GM10248 (cell line): ENCODE measurements at regions not wholly inside any gene's neighbourhood (a gene's known extent, or its start where the extent isn't known, plus 50 kb on each side); places are given as distances from the start of the nearest gene placed in this dataset.

Experiments used
- CTCF ChIA-PET: fragments of 300-600 bp; sonication (Branson Sonifier 250); formaldehyde crosslinking; extraction: SDS; loops from one replicate; lab custom pipeline; 2021; ENCODE audit warnings: antibody characterized with exemption; lab: Yijun Ruan, JAX
- POLR2A ChIA-PET: fragments of 350-650 bp; sonication (Branson Sonifier 250); formaldehyde crosslinking; extraction: SDS; loops from one replicate; lab custom pipeline; 2020; ENCODE audit warnings: antibody characterized with exemption; lab: Yijun Ruan, JAX
- DNase-seq: peaks from one replicate; pipeline ENCODE4 v3.0.0; 2012; ENCODE audit errors: extremely low spot score
- TF ChIP-seq, protein P1 (sequence below): IDR thresholded peaks from 2 replicates; pipeline ENCODE4 v1.5.1; 2012; ENCODE audit warnings: mild to moderate bottlenecking, low read depth; ENCODE audit errors: extremely low read depth, missing control alignments, control extremely low read depth

- CTCF ChIA-PET, result interaction anchor here (1.2 kb wide), 1 partner anchor 8 kb away, joined by 4 read pairs; no protein-coding TSS in a partner anchor
Measured at GRCh38 chr12:115758183-115758582, 519.3 kb downstream of the MED13L start.

DNA sequence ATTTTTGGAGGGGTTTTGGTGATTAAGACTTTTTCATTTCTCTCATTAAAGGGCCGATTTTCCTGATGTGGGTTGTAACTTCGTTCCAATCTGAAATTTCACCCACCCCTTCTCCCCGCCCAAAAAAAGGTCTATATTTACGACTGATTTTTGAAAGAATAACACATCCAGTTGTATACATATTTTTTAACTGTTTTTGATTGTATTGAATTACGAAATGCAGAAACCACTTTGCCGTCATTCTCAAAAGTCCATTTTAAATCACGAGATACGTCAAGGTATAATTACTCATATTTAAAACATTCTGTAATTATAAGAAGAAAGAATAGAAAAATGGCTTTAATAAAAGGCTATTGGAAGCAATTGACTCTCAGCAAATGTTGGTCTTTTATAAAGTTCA lies 520.7 kb downstream of the MED13L start:
- POLR2A ChIA-PET, result no interaction called here
- CTCF ChIA-PET, result no interaction called here
- TF ChIP-seq, protein P1, sequence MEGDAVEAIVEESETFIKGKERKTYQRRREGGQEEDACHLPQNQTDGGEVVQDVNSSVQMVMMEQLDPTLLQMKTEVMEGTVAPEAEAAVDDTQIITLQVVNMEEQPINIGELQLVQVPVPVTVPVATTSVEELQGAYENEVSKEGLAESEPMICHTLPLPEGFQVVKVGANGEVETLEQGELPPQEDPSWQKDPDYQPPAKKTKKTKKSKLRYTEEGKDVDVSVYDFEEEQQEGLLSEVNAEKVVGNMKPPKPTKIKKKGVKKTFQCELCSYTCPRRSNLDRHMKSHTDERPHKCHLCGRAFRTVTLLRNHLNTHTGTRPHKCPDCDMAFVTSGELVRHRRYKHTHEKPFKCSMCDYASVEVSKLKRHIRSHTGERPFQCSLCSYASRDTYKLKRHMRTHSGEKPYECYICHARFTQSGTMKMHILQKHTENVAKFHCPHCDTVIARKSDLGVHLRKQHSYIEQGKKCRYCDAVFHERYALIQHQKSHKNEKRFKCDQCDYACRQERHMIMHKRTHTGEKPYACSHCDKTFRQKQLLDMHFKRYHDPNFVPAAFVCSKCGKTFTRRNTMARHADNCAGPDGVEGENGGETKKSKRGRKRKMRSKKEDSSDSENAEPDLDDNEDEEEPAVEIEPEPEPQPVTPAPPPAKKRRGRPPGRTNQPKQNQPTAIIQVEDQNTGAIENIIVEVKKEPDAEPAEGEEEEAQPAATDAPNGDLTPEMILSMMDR, result no peak
- DNase-seq, result no peak

More at GRCh38 chr12:115758183-115758582, 519.3 kb downstream of the MED13L start:
- DNase-seq, result no peak
- TF ChIP-seq, protein P1, result no peak
- POLR2A ChIA-PET, result no interaction called here

DNA sequence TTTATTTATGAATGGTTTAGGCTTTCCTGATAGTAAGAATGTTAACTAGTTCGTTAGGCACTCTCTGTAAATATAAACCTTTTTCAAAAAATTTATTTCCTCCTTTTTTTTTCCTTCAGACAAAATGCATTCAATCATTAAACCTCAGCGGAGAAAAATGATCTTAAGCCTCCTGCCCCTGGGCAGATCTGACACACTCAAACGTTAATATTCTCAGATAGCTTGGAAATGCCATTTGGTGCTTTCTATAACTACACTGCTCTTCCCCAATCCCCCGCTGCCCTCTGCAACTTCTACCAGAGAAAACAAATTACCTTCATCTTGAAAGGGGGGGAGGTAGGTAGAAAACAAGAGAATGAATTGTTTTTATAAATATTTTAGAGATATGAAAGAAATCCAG lies 521.2 kb downstream of the MED13L start:
- TF ChIP-seq, protein P1, result no peak
- POLR2A ChIA-PET, result no interaction called here
- CTCF ChIA-PET, result no interaction called here
- no peak for DNase-seq

GRCh38 chr12:115755725-115756085 lies 521.8 kb downstream of the MED13L start:
- no peak for DNase-seq
- POLR2A ChIA-PET, result no interaction called here
- CTCF ChIA-PET, result interaction anchor here (1.8 kb wide), 1 partner anchor 10 kb away, joined by 6 read pairs; no protein-coding TSS in a partner anchor
- TF ChIP-seq, protein P1, result no peak

DNA sequence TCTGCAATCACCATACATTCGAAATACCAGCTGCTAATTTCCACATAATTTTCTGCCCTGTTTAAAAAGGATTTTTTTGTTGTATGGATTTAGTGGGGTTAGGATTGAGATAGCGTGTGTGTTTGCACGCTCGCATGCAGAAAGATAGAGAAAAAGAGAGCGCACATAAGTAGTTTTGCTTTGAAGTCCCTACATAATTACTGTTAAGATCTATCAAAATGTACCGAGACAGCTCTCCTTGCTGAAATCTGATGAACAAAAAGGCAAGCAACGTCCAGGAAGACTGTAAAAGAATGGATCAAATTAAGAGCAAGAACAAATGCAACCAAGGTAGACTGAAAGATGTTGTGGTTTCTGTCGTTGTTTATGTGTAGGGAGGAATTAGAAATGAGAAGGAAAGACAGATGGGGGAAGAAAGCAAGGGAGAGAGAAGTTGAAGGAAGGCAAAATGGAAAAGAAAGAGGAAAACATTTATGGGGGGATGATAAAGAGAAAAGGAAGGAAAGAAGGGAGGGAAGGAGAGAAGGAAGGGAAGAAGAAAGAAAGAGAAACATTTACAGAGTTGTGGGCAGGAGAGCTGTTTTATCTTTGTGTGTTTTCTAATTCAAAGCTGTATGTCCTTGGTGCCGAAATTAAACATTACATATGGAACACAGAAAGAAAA lies 522.3 kb downstream of the MED13L start:
- CTCF ChIA-PET, result interaction anchor here (1.8 kb wide), 1 partner anchor 9 kb away, joined by 6 read pairs; no protein-coding TSS in a partner anchor
- POLR2A ChIA-PET, result no interaction called here
- TF ChIP-seq, protein P1, result no peak
- DNase-seq, result no peak

- ChIA-PET POLR2A (no interaction called here), CTCF (interaction anchor here (0.7 to 2.4 kb wide), 6 partner anchors 9 to 1773 kb away, joined by 3 to 8 read pairs (median 4); no protein-coding TSS in a partner anchor)
Measured at GRCh38 chr12:115752913-115753726, 524.4 kb downstream of the MED13L start.

More at GRCh38 chr12:115752913-115753726, 524.4 kb downstream of the MED13L start:
- TF ChIP-seq, protein P1, result peak; percentile 44
- peak; percentile 24 for DNase-seq
